ENCODE measurements at regions not wholly inside any gene's neighbourhood (a gene's known extent, or its start where the extent isn't known, plus 50 kb on each side); places are given as distances from the start of the nearest gene placed in this dataset.
"Not testable (repeated sequence)": the region's sequence is repeated elsewhere in the genome, so short reads cannot be mapped to it uniquely, and the experiment has no call there.

GRCh38 chr9:103545260-103545659 is 548.8 kb upstream of the SMC2 start:
- H3K4me3 ChIP-seq (replicated peaks; ENCODE audit: low read depth, low read length), result no peak overlapping the region
- no peak for TF ChIP-seq CTCF (IDR thresholded peaks at IDR 0.05; ENCODE audit: low read length, missing control alignments)
- no peak for DNase-seq (ENCODE audit: low read depth)

DNA sequence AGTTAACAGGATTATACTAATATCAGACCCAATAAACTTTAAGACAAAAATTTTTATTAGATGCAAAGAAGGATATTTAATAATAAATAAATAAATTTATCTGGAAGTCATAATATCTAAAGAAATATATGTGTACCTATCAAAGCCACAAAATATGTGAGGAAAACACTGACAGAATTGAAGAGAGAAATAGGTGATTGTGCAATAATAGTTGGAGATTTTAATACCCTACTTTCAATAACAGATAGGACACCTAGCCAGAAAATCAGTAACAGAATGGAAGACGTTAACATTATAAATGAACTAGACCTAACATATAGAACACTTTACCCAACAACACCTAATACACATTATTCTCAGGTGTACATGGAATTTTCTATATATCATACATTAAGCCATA is 541.4 kb upstream of the SMC2 start:
- no peak overlapping the region for H3K4me3 ChIP-seq (replicated peaks; ENCODE audit: low read depth, low read length)
- DNase-seq (ENCODE audit: low read depth), result no peak
- no peak for TF ChIP-seq CTCF (IDR thresholded peaks at IDR 0.05; ENCODE audit: low read length, missing control alignments)

- peak; percentile 39 for DNase-seq (ENCODE audit: low read depth)
- TF ChIP-seq CTCF (IDR thresholded peaks at IDR 0.05; ENCODE audit: low read length, missing control alignments), result no peak
- no peak overlapping the region for H3K4me3 ChIP-seq (replicated peaks; ENCODE audit: low read depth, low read length)
Observed at GRCh38 chr9:103574056-103574455, 520.1 kb upstream of the SMC2 start.

GRCh38 chr9:103586721-103587120 is 507.4 kb upstream of the SMC2 start:
- DNase-seq (ENCODE audit: low read depth), result no peak
- no peak overlapping the region for H3K4me3 ChIP-seq (replicated peaks; ENCODE audit: low read depth, low read length)
- TF ChIP-seq CTCF (IDR thresholded peaks at IDR 0.05; ENCODE audit: low read length, missing control alignments), result no peak

GRCh38 chr9:103601287-103601686 is 492.8 kb upstream of the SMC2 start:
- no peak for TF ChIP-seq CTCF (IDR thresholded peaks at IDR 0.05; ENCODE audit: low read length, missing control alignments)
- DNase-seq (ENCODE audit: low read depth), result no peak
- H3K4me3 ChIP-seq (replicated peaks; ENCODE audit: low read depth, low read length), result no peak overlapping the region

DNA sequence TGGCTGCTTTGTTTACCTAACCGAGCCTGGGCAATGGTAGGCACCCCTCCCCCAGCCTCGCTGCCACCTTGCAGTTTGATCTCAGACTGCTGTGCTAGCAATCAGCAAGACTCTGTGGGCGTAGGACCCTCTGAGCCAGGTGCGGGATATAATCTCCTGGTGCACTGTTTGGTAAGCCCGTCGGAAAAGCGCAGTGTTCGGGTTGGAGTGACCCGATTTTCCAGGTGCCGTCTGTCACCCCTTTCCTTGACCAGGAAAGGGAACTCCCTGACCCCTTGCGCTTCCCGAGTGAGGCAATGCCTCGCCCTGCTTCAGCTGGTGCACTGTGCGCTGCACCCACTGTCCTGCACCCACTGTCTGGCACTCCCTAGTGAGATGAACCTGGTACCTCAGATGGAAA is 482.2 kb upstream of the SMC2 start:
- H3K4me3 ChIP-seq (replicated peaks; ENCODE audit: low read depth, low read length); DNase-seq (ENCODE audit: low read depth): not testable (repeated sequence)

- TF ChIP-seq CTCF (IDR thresholded peaks at IDR 0.05; ENCODE audit: low read length, missing control alignments), result no peak
- no peak for DNase-seq (ENCODE audit: low read depth)
- no peak overlapping the region for H3K4me3 ChIP-seq (replicated peaks; ENCODE audit: low read depth, low read length)
Observed at GRCh38 chr9:103615994-103616393, 478.1 kb upstream of the SMC2 start.

- H3K4me3 ChIP-seq (replicated peaks; ENCODE audit: low read depth, low read length), result no peak overlapping the region
- no peak for TF ChIP-seq CTCF (IDR thresholded peaks at IDR 0.05; ENCODE audit: low read length, missing control alignments)
Observed at GRCh38 chr9:103617046-103617445, 477.1 kb upstream of the SMC2 start.

More at GRCh38 chr9:103617046-103617445, 477.1 kb upstream of the SMC2 start:
- no peak for DNase-seq (ENCODE audit: low read depth)

All from fibroblast of pulmonary artery (primary cell).